Neural cell (in vitro differentiated cells): ENCODE measurements at regions not wholly inside any gene's neighbourhood (a gene's known extent, or its start where the extent isn't known, plus 50 kb on each side); places are given as distances from the start of the nearest gene placed in this dataset.

Source experiments
- H2AFZ ChIP-seq: fragments of 200-600, 300-800 bp; sonication (generic), shearing (Covaris generic); 2 replicates; pipeline ENCODE4 v1.6.0; 2014; ENCODE audit warnings: low read depth, mild to moderate bottlenecking, antibody characterized with exemption, low read length, moderate library complexity
- H3F3A ChIP-seq: fragments of 200-600 bp; shearing (Covaris generic); 2 replicates; pipeline ENCODE4 v1.6.1; 2016; ENCODE audit warnings: mild to moderate bottlenecking, moderate library complexity, mixed read lengths, antibody characterized with exemption, low read length; ENCODE audit not compliant: insufficient read depth, poor library complexity, severe bottlenecking
- H3K27ac ChIP-seq: fragments of 200-600, 300-800 bp; sonication (generic), shearing (Covaris generic); 2 replicates; pipeline ENCODE4 v1.5.1; 2014; ENCODE audit warnings: mild to moderate bottlenecking, low read length, moderate library complexity
- H3K27me3 ChIP-seq: fragments of 300-800, 200-600 bp; sonication (generic), shearing (Covaris generic); 2 replicates; pipeline ENCODE4 v1.6.0; 2014; ENCODE audit warnings: mild to moderate bottlenecking, low read depth, low read length, moderate library complexity; ENCODE audit not compliant: insufficient read depth
- H3K36me3 ChIP-seq: fragments of 300-800, 200-600 bp; sonication (generic), shearing (Covaris generic); 2 replicates; pipeline ENCODE4 v1.5.1; 2014; ENCODE audit warnings: mild to moderate bottlenecking, antibody characterized with exemption, low read length, moderate library complexity; ENCODE audit not compliant: insufficient read depth
- H3K4me2 ChIP-seq: fragments of 300-800, 200-600 bp; sonication (generic), shearing (Covaris generic); 2 replicates; pipeline ENCODE4 v1.6.0; 2014; ENCODE audit warnings: mild to moderate bottlenecking, low read length
- H3K4me3 ChIP-seq: fragments of 300-800, 200-600 bp; sonication (generic), shearing (Covaris generic); 2 replicates; pipeline ENCODE4 v1.5.1; 2014; ENCODE audit warnings: mild to moderate bottlenecking, low read length, moderate library complexity
- H3K79me2 ChIP-seq: fragments of 200-600 bp; shearing (Covaris generic); replicated peaks from 2 replicates; pipeline ENCODE4 v1.6.0; 2014; ENCODE audit warnings: mild to moderate bottlenecking, low read length, moderate library complexity; ENCODE audit not compliant: insufficient read depth
- H3K9ac ChIP-seq: fragments of 300-800, 200-600 bp; sonication (generic), shearing (Covaris generic); 2 replicates; pipeline ENCODE4 v1.6.1; 2016; ENCODE audit warnings: mild to moderate bottlenecking, low read length, mixed read lengths
- H3K9me2 ChIP-seq: fragments of 200-600 bp; shearing (Covaris generic); 2 replicates; pipeline ENCODE4 v1.6.1; 2016; ENCODE audit warnings: mild to moderate bottlenecking, low read length, mixed read lengths; ENCODE audit not compliant: insufficient read depth
- H3K9me3 ChIP-seq: fragments of 200-600, 300-800 bp; sonication (generic), shearing (Covaris generic); 2 replicates; pipeline ENCODE4 v1.6.1; 2016; ENCODE audit warnings: mild to moderate bottlenecking, mixed run types, low read length, moderate library complexity, mixed read lengths
- H4K20me1 ChIP-seq: fragments of 200-600 bp; shearing (Covaris generic); 2 replicates; pipeline ENCODE4 v1.6.1; 2016; ENCODE audit warnings: mild to moderate bottlenecking, mixed run types; ENCODE audit not compliant: insufficient read depth
- CTCF ChIP-seq: fragments of 450-650 bp; IDR thresholded peaks from 2 replicates; pipeline ENCODE4 v1.5.1; 2014; ENCODE audit warnings: antibody characterized with exemption, mild to moderate bottlenecking, moderate library complexity; ENCODE audit not compliant: poor library complexity, severe bottlenecking
- EP300 ChIP-seq: fragments of 450-650 bp; conservative IDR thresholded peaks from 2 replicates; pipeline ENCODE4 v1.6.1; 2014; ENCODE audit warnings: antibody characterized with exemption, mild to moderate bottlenecking, moderate library complexity; ENCODE audit not compliant: poor library complexity, severe bottlenecking
- EZH2 ChIP-seq: fragments of 200-600, 300-800 bp; shearing (Covaris generic), sonication (generic); IDR thresholded peaks from 2 replicates; pipeline ENCODE4 v1.6.1; 2014; ENCODE audit warnings: antibody characterized with exemption, low read length, borderline replicate concordance, mild to moderate bottlenecking; ENCODE audit not compliant: insufficient read depth, poor library complexity, severe bottlenecking
- MXI1 ChIP-seq: fragments of 450-650 bp; conservative IDR thresholded peaks from 2 replicates; pipeline ENCODE4 v1.6.1; 2014; ENCODE audit warnings: antibody characterized with exemption, mild to moderate bottlenecking; ENCODE audit not compliant: poor library complexity, severe bottlenecking
- POLR2AphosphoS5 ChIP-seq: IDR thresholded peaks from 2 replicates; pipeline ENCODE4 v1.6.1; 2012
- RAD21 ChIP-seq: fragments of 450-650 bp; conservative IDR thresholded peaks from 2 replicates; pipeline ENCODE4 v1.6.1; 2014; ENCODE audit warnings: antibody characterized with exemption, mild to moderate bottlenecking, moderate library complexity
- REST ChIP-seq: IDR thresholded peaks from 2 replicates; pipeline ENCODE4 v1.6.1; 2012; ENCODE audit warnings: borderline replicate concordance
- SMC3 ChIP-seq: fragments of 450-650 bp; conservative IDR thresholded peaks from 2 replicates; pipeline ENCODE4 v1.6.1; 2014; ENCODE audit warnings: antibody characterized with exemption, mild to moderate bottlenecking, moderate library complexity; ENCODE audit not compliant: poor library complexity
- TAF1 ChIP-seq: IDR thresholded peaks from 2 replicates; pipeline ENCODE4 v1.6.1; 2012; ENCODE audit warnings: low read depth

DNA sequence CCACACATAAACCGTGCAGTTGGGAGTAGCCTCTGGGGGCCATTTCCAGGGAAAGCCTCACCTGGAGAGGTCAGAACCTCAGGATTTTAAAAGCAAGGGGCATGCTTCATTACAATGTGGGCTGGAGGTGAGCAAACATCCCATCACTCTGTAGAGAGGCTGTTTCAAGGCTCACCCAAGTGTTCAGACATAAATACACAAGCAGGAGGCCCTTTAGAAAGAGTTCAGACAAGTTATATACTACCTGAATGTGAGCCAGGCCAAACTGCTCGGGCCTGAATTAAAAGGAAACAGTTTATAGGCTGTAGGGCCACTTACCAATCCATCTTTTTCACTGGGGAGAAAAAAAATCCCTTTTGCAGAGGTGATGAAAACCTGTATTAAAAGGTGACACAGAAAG lies 540.0 kb upstream of the ZEB2 start:
- Histone ChIP-seq H3K9ac (no peak overlapping the region), H3F3A (no peaks in the 10 kb centered on the region), H3K79me2 (no peaks in the 10 kb centered on the region), H3K27me3 (no peaks in the 10 kb centered on the region), H3K36me3 (no peaks in the 10 kb centered on the region), H3K27ac (no peak overlapping the region), H2AFZ (no peak overlapping the region), H3K9me2 (no peaks in the 10 kb centered on the region), H3K9me3 (no peaks in the 10 kb centered on the region), H3K4me2 (no peak overlapping the region), H4K20me1 (no peaks in the 10 kb centered on the region), H3K4me3 (no peak overlapping the region)
- TF ChIP-seq CTCF (no peak), EP300 (no peak), RAD21 (no peak), SMC3 (no peak), POLR2AphosphoS5 (no peak), TAF1 (no peak), MXI1 (no peak), REST (no peak), EZH2 (no peak)

GRCh38 chr2:145059343-145059742 lies 539.4 kb upstream of the ZEB2 start:
- Histone ChIP-seq H3K9me3 (no peaks in the 10 kb centered on the region), H3K27ac (no peak overlapping the region), H4K20me1 (no peaks in the 10 kb centered on the region), H3K9ac (no peak overlapping the region), H3K79me2 (no peaks in the 10 kb centered on the region), H3K36me3 (no peaks in the 10 kb centered on the region), H3K4me3 (no peak overlapping the region), H3K4me2 (no peak overlapping the region), H2AFZ (no peak overlapping the region), H3F3A (no peaks in the 10 kb centered on the region), H3K27me3 (no peaks in the 10 kb centered on the region), H3K9me2 (no peaks in the 10 kb centered on the region)
- TF ChIP-seq MXI1, result no peak
- no peak for TF ChIP-seq EP300
- TF ChIP-seq TAF1, result no peak

DNA sequence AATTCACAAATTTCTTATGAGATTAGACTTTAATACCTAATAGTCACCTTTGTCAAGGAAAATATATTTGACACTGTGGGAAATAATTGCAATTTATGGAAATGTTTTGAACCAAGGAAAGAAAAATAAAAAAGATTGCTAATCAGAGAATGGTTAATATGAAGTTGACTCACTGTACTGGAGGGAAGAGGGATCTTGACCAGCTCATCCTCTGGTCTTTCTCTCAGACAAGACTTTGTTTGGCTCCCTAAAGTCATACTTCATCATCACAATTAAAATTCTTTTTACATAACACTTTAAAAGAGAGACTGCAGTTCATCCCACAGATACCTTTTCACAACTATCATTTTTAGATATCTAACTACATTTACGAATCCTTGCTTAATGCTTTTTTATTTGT lies 538.5 kb upstream of the ZEB2 start:
- Histone ChIP-seq H3K36me3 (no peaks in the 10 kb centered on the region), H3K9ac (no peak overlapping the region), H3K27me3 (no peaks in the 10 kb centered on the region), H3F3A (no peaks in the 10 kb centered on the region), H3K79me2 (no peaks in the 10 kb centered on the region), H4K20me1 (no peaks in the 10 kb centered on the region), H3K4me2 (no peak overlapping the region), H3K9me2 (no peaks in the 10 kb centered on the region), H3K4me3 (no peak overlapping the region), H3K27ac (no peak overlapping the region), H3K9me3 (no peaks in the 10 kb centered on the region), H2AFZ (no peak overlapping the region)
- TF ChIP-seq MXI1 (no peak), POLR2AphosphoS5 (no peak), REST (no peak), EP300 (no peak), RAD21 (no peak), TAF1 (no peak), CTCF (no peak), EZH2 (no peak), SMC3 (no peak)
